Prostate gland (tissue), 2 donors: ENCODE measurements at regions not wholly inside any gene's neighbourhood (a gene's known extent, or its start where the extent isn't known, plus 50 kb on each side); places are given as distances from the start of the nearest gene placed in this dataset.

Experiments used
- CTCF ChIP-seq, 4 experiments: fragments of 200-600 bp in 2 of 4; fragments of 450-650 bp in 2 of 4; sonication (generic) in 2 of 4; IDR thresholded peaks; 1 replicate in 3 of 4; 2 replicates in 1 of 4; pipeline ENCODE4 v1.5.1; 2016 to 2019; ENCODE audit warnings: antibody characterized with exemption in 4 of 4, mild to moderate bottlenecking in 2 of 4, moderate library complexity in 2 of 4
- POLR2AphosphoS5 ChIP-seq: sonication (generic); formaldehyde crosslinking; IDR thresholded peaks from one replicate; pipeline ENCODE4 v1.6.1; 2017; ENCODE audit warnings: antibody characterized with exemption

DNA sequence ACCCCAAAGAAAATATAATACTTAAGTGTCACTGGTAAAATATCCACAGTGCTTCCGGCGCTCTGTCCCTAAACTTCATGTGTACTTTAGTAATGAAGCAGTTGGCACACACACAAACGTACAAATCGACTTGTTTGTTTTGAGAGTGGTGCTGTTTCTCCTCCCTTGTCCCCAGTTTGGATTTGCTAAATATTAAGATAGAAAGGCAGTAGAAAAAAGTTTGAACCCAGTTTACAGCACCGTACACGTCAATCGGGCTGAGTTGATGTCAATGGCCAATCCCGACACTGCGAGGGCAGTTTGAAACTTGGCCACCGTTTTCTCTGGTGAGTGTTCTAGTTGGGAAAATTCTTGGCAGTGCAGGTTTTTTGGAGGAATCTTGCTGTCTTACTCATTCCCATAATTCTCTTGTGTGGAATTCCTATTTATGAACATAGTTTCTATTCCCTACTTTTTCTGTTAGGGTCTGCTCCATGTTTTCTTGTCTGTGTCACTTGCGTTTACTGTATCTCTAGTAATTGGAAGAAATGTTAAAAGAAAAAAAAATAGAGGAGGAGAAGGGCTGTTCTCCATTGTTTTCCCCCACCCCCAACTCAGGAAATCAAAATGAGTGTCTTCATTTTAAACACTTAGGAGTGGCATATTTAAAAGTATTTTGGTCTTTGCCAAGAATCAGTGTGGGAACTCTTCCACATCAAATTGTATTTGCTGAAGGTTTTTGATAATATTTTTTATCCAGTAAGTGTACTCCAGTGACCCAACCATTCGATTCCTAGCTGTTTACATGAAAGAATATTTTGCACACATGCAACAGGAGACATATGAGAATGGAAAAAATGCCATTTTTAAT is 72.3 kb downstream of the OR2B2 start:
- TF ChIP-seq POLR2AphosphoS5 (peak; percentile 37), CTCF (IDR thresholded peaks at IDR 0.05) (no peak)
